ENCODE measurements at regions not wholly inside any gene's neighbourhood (a gene's known extent, or its start where the extent isn't known, plus 50 kb on each side); places are given as distances from the start of the nearest gene placed in this dataset.

DNA sequence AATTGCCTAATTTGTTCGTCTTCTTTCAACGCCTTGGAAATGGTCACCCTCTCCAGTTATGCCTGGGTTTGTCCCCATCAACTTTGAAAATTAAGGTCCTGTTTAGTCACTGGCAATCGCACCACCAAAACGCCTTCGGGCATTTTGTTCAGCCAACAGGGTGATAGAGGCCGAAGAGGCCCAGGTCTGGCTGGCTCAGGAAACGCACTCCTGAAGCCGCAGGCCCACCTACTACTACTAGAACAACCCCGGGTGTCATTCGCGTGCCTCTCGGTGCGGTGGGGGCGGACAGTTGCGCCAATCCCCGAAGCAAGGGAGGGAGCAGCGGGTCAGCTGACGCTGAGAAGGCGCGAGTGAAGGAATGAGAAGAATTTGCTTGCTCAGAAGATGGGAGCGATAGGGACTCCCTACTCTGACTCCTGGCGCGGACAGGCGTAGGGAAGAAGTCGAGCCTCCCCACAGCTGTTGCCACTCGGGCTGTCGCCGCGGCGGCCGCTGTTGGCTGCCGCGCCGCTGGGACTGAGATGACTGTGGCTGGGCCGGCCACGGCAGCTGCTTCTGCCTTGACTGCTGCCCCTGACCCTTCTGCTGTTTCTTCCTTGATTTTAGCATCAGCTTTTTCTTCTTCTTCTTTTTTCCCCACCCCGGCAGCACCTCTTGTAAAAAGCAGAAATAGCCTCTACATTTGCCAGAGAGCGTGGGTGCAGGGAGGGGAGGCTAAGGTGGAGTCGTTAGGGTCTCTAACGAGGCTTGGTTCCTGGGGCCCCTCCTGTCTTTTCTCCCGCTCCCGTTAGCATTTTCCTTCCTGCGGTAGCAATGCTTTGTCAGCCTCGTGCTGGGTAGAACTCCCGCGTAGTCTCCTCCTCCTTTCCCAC is 387.6 kb downstream of the FIGN start:
- TF ChIP-seq CTCF (conservative IDR thresholded peaks at IDR 0.05; ENCODE audit: low read depth, low read length) = no peak
- TF ChIP-seq EZH2 (IDR thresholded peaks at IDR 0.05; ENCODE audit: low read length, unreplicated experiment) = no peak

Measured in PC-3 (cell line).